IMR-90 (cell line): ENCODE measurements at regions not wholly inside any gene's neighbourhood (a gene's known extent, or its start where the extent isn't known, plus 50 kb on each side); places are given as distances from the start of the nearest gene placed in this dataset.

Experiments used
- ATAC-seq: fragments of 200-7000 bp; cut with Tn5 transposase; 2 replicates; pipeline ENCODE4 v1.9.1; 2020; ENCODE audit warnings: low read depth, mild to moderate bottlenecking, moderate library complexity
- BruUV-seq: library from RNA; stranded (reverse); fragments of 400-500 nt; replicated peaks from 2 replicates; lab custom pipeline; 2021; lab: Mats Ljungman, UMichigan
- CTCF ChIA-PET: fragments of 300-600 bp; formaldehyde crosslinking; extraction: SDS; loops from one replicate; lab custom pipeline; 2021; ENCODE audit warnings: antibody characterized with exemption; lab: Yijun Ruan, JAX
- POLR2A ChIA-PET: fragments of 300-600 bp; sonication (Branson Sonifier 250); formaldehyde crosslinking; loops from one replicate; lab custom pipeline; 2022; ENCODE audit warnings: antibody characterized with exemption; ENCODE audit not compliant: unreplicated experiment; lab: Charles Lee
- DNase-seq: peaks from one replicate; pipeline ENCODE4 v3.0.0; 2013
- H2AFZ ChIP-seq: replicated peaks from 2 replicates; pipeline ENCODE3; 2013; ENCODE audit warnings: low read length, mild to moderate bottlenecking; ENCODE audit not compliant: poor library complexity
- H2AK5ac ChIP-seq: 2 replicates; pipeline ENCODE4 v1.6.1; 2013; ENCODE audit warnings: low read depth, low read length, inconsistent platforms
- H2AK9ac ChIP-seq: replicated peaks from 2 replicates; pipeline ENCODE3; 2013; ENCODE audit warnings: mild to moderate bottlenecking, low read depth, low read length, moderate library complexity; ENCODE audit not compliant: poor library complexity
- H2BK120ac ChIP-seq: 2 replicates; pipeline ENCODE4 v1.6.1; 2013; ENCODE audit warnings: low read depth, low read length, inconsistent platforms
- H2BK15ac ChIP-seq: 3 replicates; pipeline ENCODE4 v1.6.1; 2013; ENCODE audit warnings: low read depth, low read length, inconsistent platforms
- H2BK20ac ChIP-seq: 2 replicates; pipeline ENCODE4 v1.6.1; 2013; ENCODE audit warnings: low read depth, mild to moderate bottlenecking, inconsistent platforms, low read length, moderate library complexity
- H2BK5ac ChIP-seq: 2 replicates; pipeline ENCODE4 v1.6.1; 2013; ENCODE audit warnings: mild to moderate bottlenecking, low read depth, low read length, inconsistent platforms; ENCODE audit not compliant: poor library complexity, severe bottlenecking
- H3K14ac ChIP-seq: replicated peaks from 2 replicates; pipeline ENCODE4 v1.6.1; 2013; ENCODE audit warnings: low read depth, low read length, inconsistent platforms
- H3K18ac ChIP-seq: 2 replicates; pipeline ENCODE4 v1.6.1; 2013; ENCODE audit warnings: low read depth, low read length, control low read depth
- H3K23ac ChIP-seq: 2 replicates; pipeline ENCODE4 v1.6.1; 2013; ENCODE audit warnings: low read depth, low read length, inconsistent platforms
- H3K27ac ChIP-seq: 2 replicates; pipeline ENCODE4 v1.5.1; 2013; ENCODE audit warnings: mild to moderate bottlenecking, control low read depth, low read length; ENCODE audit not compliant: insufficient read depth
- H3K27me3 ChIP-seq: 2 replicates; pipeline ENCODE4 v1.6.1; 2013; ENCODE audit warnings: low read length; ENCODE audit not compliant: control insufficient read depth, insufficient read depth
- H3K36me3 ChIP-seq: 2 replicates; pipeline ENCODE4 v1.6.1; 2013; ENCODE audit warnings: low read length, mixed read lengths; ENCODE audit not compliant: control insufficient read depth, insufficient read depth
- H3K4ac ChIP-seq: 2 replicates; pipeline ENCODE4 v1.6.1; 2013; ENCODE audit warnings: low read depth, low read length, inconsistent platforms
- H3K4me1 ChIP-seq: 2 replicates; pipeline ENCODE4 v1.6.1; 2013; ENCODE audit warnings: low read length, mixed read lengths; ENCODE audit not compliant: control insufficient read depth, insufficient read depth
- H3K4me2 ChIP-seq: 2 replicates; pipeline ENCODE4 v1.6.1; 2013; ENCODE audit warnings: low read depth, mild to moderate bottlenecking, control low read depth, low read length, moderate library complexity
- H3K4me3 ChIP-seq: 2 replicates; pipeline ENCODE4 v1.5.1; 2013; ENCODE audit warnings: low read depth, mild to moderate bottlenecking, control low read depth, low read length, moderate library complexity; ENCODE audit not compliant: insufficient read depth
- H3K56ac ChIP-seq: 2 replicates; pipeline ENCODE4 v1.6.1; 2013; ENCODE audit warnings: low read length, inconsistent platforms; ENCODE audit not compliant: insufficient read depth; ENCODE audit errors: extremely low read depth
- H3K79me1 ChIP-seq, 2 experiments: 2 replicates each; pipeline ENCODE4 v1.6.1; 2013; ENCODE audit warnings: low read length in 2 of 2, inconsistent platforms in 1 of 2, low read depth in 1 of 2
- H3K9ac ChIP-seq: 2 replicates; pipeline ENCODE4 v1.6.1; 2013; ENCODE audit warnings: low read depth, low read length, control low read depth
- H3K9me1 ChIP-seq: 2 replicates; pipeline ENCODE4 v1.6.1; 2013; ENCODE audit warnings: low read length, inconsistent platforms; ENCODE audit not compliant: insufficient read depth
- H3K9me3 ChIP-seq: 2 replicates; pipeline ENCODE4 v1.6.1; 2013; ENCODE audit warnings: low read length; ENCODE audit not compliant: control insufficient read depth, insufficient read depth
- H4K20me1 ChIP-seq: 2 replicates; pipeline ENCODE4 v1.6.1; 2013; ENCODE audit warnings: low read length, inconsistent platforms; ENCODE audit not compliant: insufficient read depth
- H4K5ac ChIP-seq: 2 replicates; pipeline ENCODE4 v1.6.1; 2013; ENCODE audit warnings: mild to moderate bottlenecking, low read depth, low read length, control low read depth
- H4K8ac ChIP-seq, 2 experiments: 2 replicates each; pipeline ENCODE4 v1.6.1; 2013; ENCODE audit warnings: low read depth in 2 of 2, low read length in 2 of 2, control low read depth in 1 of 2, inconsistent platforms in 1 of 2
- H4K91ac ChIP-seq: 2 replicates; pipeline ENCODE4 v1.6.1; 2013; ENCODE audit warnings: low read depth, low read length, inconsistent platforms; ENCODE audit not compliant: insufficient read depth
- BHLHE40 ChIP-seq: fragments of 150-350 bp; IDR thresholded peaks from 2 replicates; pipeline ENCODE4 v1.6.1; 2016; ENCODE audit warnings: mild to moderate bottlenecking, low read depth, low read length
- CEBPB ChIP-seq: IDR thresholded peaks from 2 replicates; pipeline ENCODE4 v1.6.1; 2012; ENCODE audit warnings: low read depth, low read length, improper control_type of control experiment
- CTCF ChIP-seq: conservative IDR thresholded peaks from 2 replicates; pipeline ENCODE4 v1.5.1; 2012; ENCODE audit warnings: mild to moderate bottlenecking, low read depth, low read length, improper control_type of control experiment
- ELK1 ChIP-seq: fragments of 150-350 bp; IDR thresholded peaks from 2 replicates; pipeline ENCODE4 v1.6.1; 2016; ENCODE audit warnings: low read depth, mild to moderate bottlenecking, low read length, moderate library complexity, borderline replicate concordance
- FOS ChIP-seq: fragments of 150-350 bp; IDR thresholded peaks from 2 replicates; pipeline ENCODE4 v1.6.1; 2016; ENCODE audit warnings: low read depth, low read length
- MAFK ChIP-seq: IDR thresholded peaks from 2 replicates; pipeline ENCODE4 v1.6.1; 2012; ENCODE audit warnings: low read depth, low read length, improper control_type of control experiment
- MAZ ChIP-seq: IDR thresholded peaks from 2 replicates; pipeline ENCODE4 v1.6.1; 2012; ENCODE audit warnings: low read depth, mild to moderate bottlenecking, low read length, improper control_type of control experiment, moderate library complexity, borderline replicate concordance
- POLR2A ChIP-seq: IDR thresholded peaks from 2 replicates; pipeline ENCODE4 v1.6.1; 2012; ENCODE audit warnings: mild to moderate bottlenecking, low read depth, low read length
- RAD21 ChIP-seq: IDR thresholded peaks from 2 replicates; pipeline ENCODE4 v1.6.1; 2012; ENCODE audit warnings: low read length, improper control_type of control experiment
- RFX5 ChIP-seq: IDR thresholded peaks from 2 replicates; pipeline ENCODE4 v1.8.0; 2012; ENCODE audit warnings: low read depth, mild to moderate bottlenecking, low read length, moderate library complexity
- SMC3 ChIP-seq: fragments of 150-350 bp; IDR thresholded peaks from 2 replicates; pipeline ENCODE4 v1.6.1; 2016; ENCODE audit warnings: low read depth, mild to moderate bottlenecking, antibody characterized with exemption, low read length, moderate library complexity
- WGBS, 2 experiments: methylation state at CpG; one replicate each; pipeline versions ENCODE4 v1.1.5 to v1.1.7; 2013; ENCODE audit warnings: missing lambda C conversion rate in 2 of 2; ENCODE audit not compliant: insufficient read length in 1 of 2; ENCODE audit errors: extremely low coverage in 2 of 2; 5-methylcytosine and 5-hydroxymethylcytosine counted together
- dilution Hi-C: fragments of 300-500 bp; cut with HindIII; formaldehyde crosslinking; loops from one replicate; pipeline ENCODE4 v1.14.3; 2018; ENCODE audit warnings: low sequenced_read_pairs; ENCODE audit not compliant: unreplicated experiment
- in situ Hi-C: fragments of 300-500 bp; cut with MboI; formaldehyde crosslinking; loops from 3 replicates; pipeline ENCODE4 v1.14.3; 2019; ENCODE audit warnings: low sequenced_read_pairs, inconsistent platforms, mixed read lengths
- intact Hi-C: fragments of 100-400 bp; cut with micrococcal nuclease; formaldehyde crosslinking; loops from 2 replicates; pipeline ENCODE4 v1.10.0; 2022

- ATAC-seq = no peak
- POLR2A ChIA-PET = interaction anchor here (0.7 kb wide), 1 partner anchor 460 kb away, joined by 16 read pairs; no protein-coding TSS in a partner anchor
- no TSS peak for BruUV-seq
Measured at GRCh38 chr2:217153510-217153909, 293.6 kb upstream of the TNP1 start.

More at GRCh38 chr2:217153510-217153909, 293.6 kb upstream of the TNP1 start:
- Histone ChIP-seq H4K20me1 (no peaks in the 10 kb centered on the region), H3K4me1 (peaks cover 18% of the 10 kb centered on the region), H3K23ac (no peak overlapping the region), H3K4ac (peak overlapping the region; percentile 43), H2BK20ac (0 out of 2 replicates have a peak overlapping the region, but pooled peaks have one; percentile 31), H3K9me3 (no peaks in the 10 kb centered on the region), H2BK120ac (peak overlapping the region; percentile 59; the same call in 1 of the 2 replicates), H3K4me2 (no peak overlapping the region), H2BK15ac (peak overlapping the region; percentile 81; the same call in 1 of the 3 replicates), H3K27ac (peak overlapping the region; percentile 39; the same call in 1 of the 2 replicates), H3K27me3 (no peaks in the 10 kb centered on the region), H2BK5ac (no peak overlapping the region), H3K9me1 (peaks cover 6% of the 10 kb centered on the region; the same call in 1 of the 2 replicates), H4K91ac (peak overlapping the region; percentile 75; the same call in 1 of the 2 replicates), H2AK9ac (no peak overlapping the region), H3K36me3 (no peaks in the 10 kb centered on the region), H3K14ac (peak overlapping the region; percentile 30; the same call in 1 of the 2 replicates), H4K8ac (peak overlapping the region; percentile 30 to 41; a peak in 1 of 4 replicates), H3K4me3 (no peak overlapping the region), H4K5ac (peak overlapping the region; percentile 61; the same call in 1 of the 2 replicates), H2AFZ (no peak overlapping the region), H3K56ac (no peak overlapping the region), H3K79me1 (no peaks in the 10 kb centered on the region), H2AK5ac (peak overlapping the region; percentile 60; the same call in 1 of the 2 replicates), H3K18ac (peak overlapping the region; percentile 76), H3K9ac (no peak overlapping the region)
- intact Hi-C loops (no loop called here), in situ Hi-C loops (loop anchor here (25.0 kb wide), 1 partner anchor 559 kb away; no protein-coding TSS in a partner anchor), dilution Hi-C loops (loop anchor here (25.0 kb wide), 1 partner anchor 466 kb away; the partner anchor contains the start of gene IGFBP5)
- CTCF ChIA-PET = interaction anchor here (0.7 kb wide), 1 partner anchor 27 kb away, joined by 3 read pairs; no protein-coding TSS in a partner anchor
- TF ChIP-seq ELK1 = no peak
- TF ChIP-seq SMC3 = no peak
- TF ChIP-seq RFX5 = no peak
- TF ChIP-seq MAFK = no peak
- no peak for TF ChIP-seq RAD21
- TF ChIP-seq MAZ = no peak
- TF ChIP-seq BHLHE40 = no peak
- no peak for TF ChIP-seq CTCF
- no peak for TF ChIP-seq POLR2A
- TF ChIP-seq CEBPB = no peak
- TF ChIP-seq FOS = no peak
- no peak for DNase-seq
- 100% methylated on average over 2 of the region's 5 CpGs; no CpG with 5 or more reads in 1 of the 2 experiments for WGBS, 2 experiments
